ENCODE measurements at regions not wholly inside any gene's neighbourhood (a gene's known extent, or its start where the extent isn't known, plus 50 kb on each side); places are given as distances from the start of the nearest gene placed in this dataset.
"Not testable (repeated sequence)": the region's sequence is repeated elsewhere in the genome, so short reads cannot be mapped to it uniquely, and the experiment has no call there.

- Histone ChIP-seq H3K9ac (ENCODE audit: insufficient read length) (no peak overlapping the region), H3K4me3 (no peak overlapping the region), H3K27ac (no peak overlapping the region), H3K9me3 (ENCODE audit: low read depth, low read length) (no peaks in the 10 kb centered on the region), H3K36me3 (ENCODE audit: insufficient read depth, low read length) (no peaks in the 10 kb centered on the region)
- no peak for TF ChIP-seq FOXP2 (optimal IDR thresholded peaks at IDR 0.05; ENCODE audit: control extremely low read depth, extremely low read length, insufficient read depth)
- TF ChIP-seq POLR2AphosphoS5 (IDR thresholded peaks at IDR 0.05; ENCODE audit: borderline replicate concordance, low read depth, low read length), result no peak
- TF ChIP-seq EZH2 (IDR thresholded peaks at IDR 0.05), result no peak
- DNase-seq (ENCODE audit: low read depth, low spot score), result no peak
Observed at GRCh38 chr2:216757532-216757931, 62.2 kb upstream of the IGFBP5 start.

GRCh38 chr2:216756435-216756834 lies 61.1 kb upstream of the IGFBP5 start:
- no peak overlapping the region for H3K9ac ChIP-seq (ENCODE audit: insufficient read length)
- H3K4me3 ChIP-seq, result no peak overlapping the region
- DNase-seq (ENCODE audit: low read depth, low spot score), result no peak
- no peak for TF ChIP-seq POLR2AphosphoS5 (IDR thresholded peaks at IDR 0.05; ENCODE audit: borderline replicate concordance, low read depth, low read length)
- TF ChIP-seq EZH2 (IDR thresholded peaks at IDR 0.05), result no peak
- TF ChIP-seq FOXP2 (optimal IDR thresholded peaks at IDR 0.05; ENCODE audit: control extremely low read depth, extremely low read length, insufficient read depth), result no peak
- no peaks in the 10 kb centered on the region for H3K9me3 ChIP-seq (ENCODE audit: low read depth, low read length)
- no peak overlapping the region for H3K27ac ChIP-seq
- H3K36me3 ChIP-seq (ENCODE audit: insufficient read depth, low read length), result no peaks in the 10 kb centered on the region

- no peak for TF ChIP-seq FOXP2 (optimal IDR thresholded peaks at IDR 0.05; ENCODE audit: control extremely low read depth, extremely low read length, insufficient read depth)
- no peak for TF ChIP-seq EZH2 (IDR thresholded peaks at IDR 0.05)
- TF ChIP-seq POLR2AphosphoS5 (IDR thresholded peaks at IDR 0.05; ENCODE audit: borderline replicate concordance, low read depth, low read length), result no peak
- no peak overlapping the region for H3K27ac ChIP-seq
- no peak for DNase-seq (ENCODE audit: low read depth, low spot score)
- H3K4me3 ChIP-seq, result no peak overlapping the region
- H3K9ac ChIP-seq (ENCODE audit: insufficient read length), result no peak overlapping the region
- no peaks in the 10 kb centered on the region for H3K9me3 ChIP-seq (ENCODE audit: low read depth, low read length)
- no peaks in the 10 kb centered on the region for H3K36me3 ChIP-seq (ENCODE audit: insufficient read depth, low read length)
Observed at GRCh38 chr2:216754812-216755211, 59.5 kb upstream of the IGFBP5 start.

GRCh38 chr2:216754336-216754735 lies 59.0 kb upstream of the IGFBP5 start:
- no peak overlapping the region for H3K9ac ChIP-seq (ENCODE audit: insufficient read length)
- no peak overlapping the region for H3K4me3 ChIP-seq
- H3K27ac ChIP-seq, result no peak overlapping the region
- TF ChIP-seq POLR2AphosphoS5 (IDR thresholded peaks at IDR 0.05; ENCODE audit: borderline replicate concordance, low read depth, low read length) (no peak), EZH2 (IDR thresholded peaks at IDR 0.05) (no peak), FOXP2 (optimal IDR thresholded peaks at IDR 0.05; ENCODE audit: control extremely low read depth, extremely low read length, insufficient read depth) (no peak)
- no peaks in the 10 kb centered on the region for H3K36me3 ChIP-seq (ENCODE audit: insufficient read depth, low read length)
- no peaks in the 10 kb centered on the region for H3K9me3 ChIP-seq (ENCODE audit: low read depth, low read length)
- DNase-seq (ENCODE audit: low read depth, low spot score), result no peak

- TF ChIP-seq EZH2 (IDR thresholded peaks at IDR 0.05), result no peak
- no peak for TF ChIP-seq FOXP2 (optimal IDR thresholded peaks at IDR 0.05; ENCODE audit: control extremely low read depth, extremely low read length, insufficient read depth)
- TF ChIP-seq POLR2AphosphoS5 (IDR thresholded peaks at IDR 0.05; ENCODE audit: borderline replicate concordance, low read depth, low read length), result no peak
- H3K9ac ChIP-seq (ENCODE audit: insufficient read length), result no peak overlapping the region
- DNase-seq (ENCODE audit: low read depth, low spot score), result no peak
- no peaks in the 10 kb centered on the region for H3K9me3 ChIP-seq (ENCODE audit: low read depth, low read length)
- no peaks in the 10 kb centered on the region for H3K36me3 ChIP-seq (ENCODE audit: insufficient read depth, low read length)
- no peak overlapping the region for H3K4me3 ChIP-seq
- no peak overlapping the region for H3K27ac ChIP-seq
Observed at GRCh38 chr2:216752855-216753505, 57.6 kb upstream of the IGFBP5 start.

DNA sequence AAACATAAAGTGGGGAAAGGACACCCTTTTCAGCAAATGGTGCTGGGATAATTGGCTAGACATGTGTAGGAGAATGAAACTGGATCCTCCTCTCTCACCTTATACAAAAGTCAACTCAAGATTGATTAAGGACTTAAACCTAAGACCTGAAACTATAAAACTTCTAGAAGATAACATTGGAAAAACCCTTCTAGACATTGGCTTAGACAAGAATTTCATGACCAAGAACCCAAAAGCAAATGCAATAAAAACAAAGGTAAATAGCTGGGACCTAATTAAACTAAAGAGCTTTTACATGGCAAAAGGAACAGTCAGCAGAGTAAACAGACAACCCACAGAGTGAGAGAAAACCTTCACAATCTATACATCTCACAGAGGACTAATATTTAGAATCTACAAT lies 55.4 kb upstream of the IGFBP5 start:
- H3K4me3 ChIP-seq; H3K9me3 ChIP-seq (ENCODE audit: low read depth, low read length); H3K9ac ChIP-seq (ENCODE audit: insufficient read length); H3K27ac ChIP-seq; H3K36me3 ChIP-seq (ENCODE audit: insufficient read depth, low read length); DNase-seq (ENCODE audit: low read depth, low spot score): not testable (repeated sequence)

- H3K27ac ChIP-seq; H3K9me3 ChIP-seq (ENCODE audit: low read depth, low read length); DNase-seq (ENCODE audit: low read depth, low spot score); H3K9ac ChIP-seq (ENCODE audit: insufficient read length); H3K36me3 ChIP-seq (ENCODE audit: insufficient read depth, low read length); H3K4me3 ChIP-seq: not testable (repeated sequence)
Observed at GRCh38 chr2:216746268-216746667, 50.9 kb upstream of the IGFBP5 start.

GRCh38 chr2:216745453-216745852 lies 50.1 kb upstream of the IGFBP5 start:
- H3K27ac ChIP-seq, result no peak overlapping the region

More at GRCh38 chr2:216745453-216745852, 50.1 kb upstream of the IGFBP5 start:
- H3K36me3 ChIP-seq (ENCODE audit: insufficient read depth, low read length), result no peaks in the 10 kb centered on the region
- no peak overlapping the region for H3K4me3 ChIP-seq
- DNase-seq (ENCODE audit: low read depth, low spot score), result no peak
- TF ChIP-seq POLR2AphosphoS5 (IDR thresholded peaks at IDR 0.05; ENCODE audit: borderline replicate concordance, low read depth, low read length) (no peak), EZH2 (IDR thresholded peaks at IDR 0.05) (no peak), FOXP2 (optimal IDR thresholded peaks at IDR 0.05; ENCODE audit: control extremely low read depth, extremely low read length, insufficient read depth) (no peak)
- H3K9me3 ChIP-seq (ENCODE audit: low read depth, low read length), result no peaks in the 10 kb centered on the region
- H3K9ac ChIP-seq (ENCODE audit: insufficient read length), result no peak overlapping the region
